ENCODE measurements at regions not wholly inside any gene's neighbourhood (a gene's known extent, or its start where the extent isn't known, plus 50 kb on each side); places are given as distances from the start of the nearest gene placed in this dataset.

GRCh38 chr14:97215263-97215969 is 418.2 kb downstream of the VRK1 start:
- no peak for TF ChIP-seq EP300 (IDR thresholded peaks at IDR 0.05; ENCODE audit: borderline replicate concordance)
- TF ChIP-seq ZBTB7A (IDR thresholded peaks at IDR 0.05; ENCODE audit: low read depth) = no peak
- no peak for TF ChIP-seq CEBPB (IDR thresholded peaks at IDR 0.05)
- TF ChIP-seq EGR1 (IDR thresholded peaks at IDR 0.05) = no peak
- no peak for TF ChIP-seq CREB1 (IDR thresholded peaks at IDR 0.05; ENCODE audit: low read depth)
- TF ChIP-seq, protein P1, sequence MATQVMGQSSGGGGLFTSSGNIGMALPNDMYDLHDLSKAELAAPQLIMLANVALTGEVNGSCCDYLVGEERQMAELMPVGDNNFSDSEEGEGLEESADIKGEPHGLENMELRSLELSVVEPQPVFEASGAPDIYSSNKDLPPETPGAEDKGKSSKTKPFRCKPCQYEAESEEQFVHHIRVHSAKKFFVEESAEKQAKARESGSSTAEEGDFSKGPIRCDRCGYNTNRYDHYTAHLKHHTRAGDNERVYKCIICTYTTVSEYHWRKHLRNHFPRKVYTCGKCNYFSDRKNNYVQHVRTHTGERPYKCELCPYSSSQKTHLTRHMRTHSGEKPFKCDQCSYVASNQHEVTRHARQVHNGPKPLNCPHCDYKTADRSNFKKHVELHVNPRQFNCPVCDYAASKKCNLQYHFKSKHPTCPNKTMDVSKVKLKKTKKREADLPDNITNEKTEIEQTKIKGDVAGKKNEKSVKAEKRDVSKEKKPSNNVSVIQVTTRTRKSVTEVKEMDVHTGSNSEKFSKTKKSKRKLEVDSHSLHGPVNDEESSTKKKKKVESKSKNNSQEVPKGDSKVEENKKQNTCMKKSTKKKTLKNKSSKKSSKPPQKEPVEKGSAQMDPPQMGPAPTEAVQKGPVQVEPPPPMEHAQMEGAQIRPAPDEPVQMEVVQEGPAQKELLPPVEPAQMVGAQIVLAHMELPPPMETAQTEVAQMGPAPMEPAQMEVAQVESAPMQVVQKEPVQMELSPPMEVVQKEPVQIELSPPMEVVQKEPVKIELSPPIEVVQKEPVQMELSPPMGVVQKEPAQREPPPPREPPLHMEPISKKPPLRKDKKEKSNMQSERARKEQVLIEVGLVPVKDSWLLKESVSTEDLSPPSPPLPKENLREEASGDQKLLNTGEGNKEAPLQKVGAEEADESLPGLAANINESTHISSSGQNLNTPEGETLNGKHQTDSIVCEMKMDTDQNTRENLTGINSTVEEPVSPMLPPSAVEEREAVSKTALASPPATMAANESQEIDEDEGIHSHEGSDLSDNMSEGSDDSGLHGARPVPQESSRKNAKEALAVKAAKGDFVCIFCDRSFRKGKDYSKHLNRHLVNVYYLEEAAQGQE (IDR thresholded peaks at IDR 0.05; ENCODE audit: low read depth) = no peak
- TF ChIP-seq YY1 (IDR thresholded peaks at IDR 0.05; ENCODE audit: low read depth) = no peak
- TF ChIP-seq FOXM1 (IDR thresholded peaks at IDR 0.05; ENCODE audit: borderline replicate concordance, low read depth) = no peak
- TF ChIP-seq RAD21 (IDR thresholded peaks at IDR 0.05; ENCODE audit: low read depth) = no peak
- TF ChIP-seq NFIC (IDR thresholded peaks at IDR 0.05) = no peak
- no peak for TF ChIP-seq TEAD4 (IDR thresholded peaks at IDR 0.05)
